Daoy (cell line): ENCODE measurements at regions not wholly inside any gene's neighbourhood (a gene's known extent, or its start where the extent isn't known, plus 50 kb on each side); places are given as distances from the start of the nearest gene placed in this dataset.

ENCODE experiments used
- DNase-seq: peaks from one replicate; pipeline ENCODE4 v3.0.0-alpha.2; 2015; ENCODE audit warnings: low read depth

- DNase-seq: no peak
Observed at GRCh38 chr6:98308564-98308963, 525.8 kb upstream of the POU3F2 start.

- DNase-seq: no peak
Observed at GRCh38 chr6:98310443-98310842, 523.9 kb upstream of the POU3F2 start.

GRCh38 chr6:98323605-98324004, 510.8 kb upstream of the POU3F2 start:
- no peak for DNase-seq

- no peak for DNase-seq
Observed at GRCh38 chr6:98324446-98324845, 509.9 kb upstream of the POU3F2 start.

- no peak for DNase-seq
Observed at GRCh38 chr6:98325366-98325765, 509.0 kb upstream of the POU3F2 start.

- DNase-seq: no peak
Observed at GRCh38 chr6:98333273-98333672, 501.1 kb upstream of the POU3F2 start.

- no peak for DNase-seq
Observed at GRCh38 chr6:98335594-98335993, 498.8 kb upstream of the POU3F2 start.

GRCh38 chr6:98339506-98339905, 494.9 kb upstream of the POU3F2 start:
- DNase-seq: no peak

- no peak for DNase-seq
Observed at GRCh38 chr6:98343004-98343403, 491.4 kb upstream of the POU3F2 start.

GRCh38 chr6:98343797-98344196, 490.6 kb upstream of the POU3F2 start:
- no peak for DNase-seq

GRCh38 chr6:98352348-98352747, 482.0 kb upstream of the POU3F2 start:
- DNase-seq: no peak

GRCh38 chr6:98358173-98358572, 476.2 kb upstream of the POU3F2 start:
- no peak for DNase-seq

GRCh38 chr6:98366371-98366770, 468.0 kb upstream of the POU3F2 start:
- DNase-seq: no peak

- no peak for DNase-seq
Observed at GRCh38 chr6:98380589-98380988, 453.8 kb upstream of the POU3F2 start.

GRCh38 chr6:98382246-98382645, 452.1 kb upstream of the POU3F2 start:
- DNase-seq: no peak

GRCh38 chr6:98384334-98384733, 450.0 kb upstream of the POU3F2 start:
- no peak for DNase-seq

GRCh38 chr6:98384801-98385200, 449.6 kb upstream of the POU3F2 start:
- DNase-seq: no peak

GRCh38 chr6:98395610-98396166, 438.7 kb upstream of the POU3F2 start:
- no peak for DNase-seq

- DNase-seq: no peak
Observed at GRCh38 chr6:98416027-98416426, 418.3 kb upstream of the POU3F2 start.

GRCh38 chr6:98416497-98417158, 417.7 kb upstream of the POU3F2 start:
- peak; percentile 20 for DNase-seq

- no peak for DNase-seq
Observed at GRCh38 chr6:98433325-98434056, 400.9 kb upstream of the POU3F2 start.

- no peak for DNase-seq
Observed at GRCh38 chr6:98443633-98444032, 390.7 kb upstream of the POU3F2 start.

- no peak for DNase-seq
Observed at GRCh38 chr6:98452685-98453084, 381.7 kb upstream of the POU3F2 start.
